HG02759 (cell line): ENCODE measurements at regions not wholly inside any gene's neighbourhood (a gene's known extent, or its start where the extent isn't known, plus 50 kb on each side); places are given as distances from the start of the nearest gene placed in this dataset.
A peak's percentile ranks its signal among the peaks of the same experiment; 100 is the strongest.
"Not testable (repeated sequence)": the region's sequence is repeated elsewhere in the genome, so short reads cannot be mapped to it uniquely, and the experiment has no call there.

Source experiments
- ATAC-seq: cut with Tn5 transposase; IDR thresholded peaks from one replicate; pipeline ENCODE4 v1.9.1; 2021; ENCODE audit warnings: mild to moderate bottlenecking, moderate library complexity; ENCODE audit not compliant: unreplicated experiment

DNA sequence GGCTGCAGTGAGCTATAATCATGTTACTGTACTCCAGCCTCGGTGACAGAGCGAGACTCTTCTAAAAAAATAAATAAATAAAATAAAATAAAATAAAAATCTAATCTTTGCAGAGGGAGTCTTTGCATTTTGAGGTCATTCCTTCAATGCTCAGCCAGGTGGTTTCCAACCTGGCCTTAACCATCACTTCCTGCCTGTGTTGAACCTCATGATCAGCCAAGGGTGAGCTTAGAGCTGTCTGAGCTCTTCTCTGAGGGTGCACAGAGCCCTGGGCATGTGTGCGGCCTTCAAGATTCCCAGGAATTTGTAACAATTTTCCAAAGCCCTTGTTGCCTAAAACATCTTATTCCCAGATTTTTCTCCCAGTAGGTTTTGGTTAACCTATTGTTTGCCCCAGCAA lies 94.3 kb downstream of the KCNJ12 start:
- not testable (repeated sequence) for ATAC-seq

DNA sequence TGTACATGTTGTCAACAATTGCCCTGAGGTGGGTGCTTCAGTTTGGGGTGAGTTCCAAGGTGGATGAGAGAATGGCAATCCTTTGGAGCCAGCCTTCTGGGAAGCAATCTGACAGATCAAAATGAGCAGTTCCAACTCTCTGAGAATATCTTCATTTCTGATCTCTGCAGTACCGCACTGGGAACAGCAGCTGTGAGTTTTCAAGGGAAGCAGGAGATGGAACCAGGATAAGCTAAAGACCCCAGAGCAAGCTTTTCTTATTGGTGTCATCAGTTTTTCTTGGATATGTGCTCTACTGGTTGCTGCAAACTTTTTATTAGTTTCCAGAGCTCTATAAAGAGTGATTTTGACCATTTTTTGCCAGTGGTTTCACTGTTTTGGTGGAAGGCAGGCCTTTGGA lies 94.7 kb downstream of the KCNJ12 start:
- no peak for ATAC-seq

DNA sequence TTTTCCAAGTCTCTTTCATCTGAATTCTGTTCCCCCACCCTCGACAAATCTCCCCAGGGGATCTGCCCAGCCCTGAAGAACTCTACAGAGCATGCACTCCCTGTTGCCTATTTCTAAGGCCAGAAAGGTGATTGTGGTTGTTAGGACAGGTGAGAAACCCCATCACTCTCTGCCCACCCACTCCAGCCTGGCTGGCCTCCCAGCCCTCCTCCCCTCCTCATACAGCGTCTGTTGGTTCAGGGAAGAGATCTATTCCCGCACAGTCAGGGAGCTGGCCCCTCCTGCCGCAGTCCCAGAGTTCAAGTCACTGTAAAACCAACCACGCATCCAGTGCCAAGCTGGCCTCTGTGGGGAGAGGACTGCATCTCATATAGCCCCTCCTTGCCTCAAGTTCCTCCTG lies 98.7 kb downstream of the KCNJ12 start:
- no peak for ATAC-seq

DNA sequence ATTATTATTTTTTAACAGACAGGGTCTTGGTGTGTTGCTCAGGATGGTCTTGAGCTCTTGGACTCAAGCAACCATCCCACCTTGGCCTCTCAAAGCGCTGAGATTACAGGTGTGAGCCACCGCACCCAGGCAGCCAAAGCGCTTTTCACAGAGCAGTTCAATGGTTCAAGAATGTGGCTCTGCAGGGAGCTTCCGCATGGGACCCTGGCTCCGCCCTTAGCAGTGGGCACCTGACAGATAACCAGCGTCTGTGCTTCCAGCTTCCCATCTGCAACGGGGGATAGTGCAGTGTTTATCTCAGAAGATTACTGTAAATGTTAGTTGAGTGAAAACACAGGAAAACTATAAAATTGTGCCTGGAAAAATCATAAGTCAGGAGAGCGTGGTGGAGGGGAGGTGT lies 99.4 kb downstream of the KCNJ12 start:
- ATAC-seq, result no peak

DNA sequence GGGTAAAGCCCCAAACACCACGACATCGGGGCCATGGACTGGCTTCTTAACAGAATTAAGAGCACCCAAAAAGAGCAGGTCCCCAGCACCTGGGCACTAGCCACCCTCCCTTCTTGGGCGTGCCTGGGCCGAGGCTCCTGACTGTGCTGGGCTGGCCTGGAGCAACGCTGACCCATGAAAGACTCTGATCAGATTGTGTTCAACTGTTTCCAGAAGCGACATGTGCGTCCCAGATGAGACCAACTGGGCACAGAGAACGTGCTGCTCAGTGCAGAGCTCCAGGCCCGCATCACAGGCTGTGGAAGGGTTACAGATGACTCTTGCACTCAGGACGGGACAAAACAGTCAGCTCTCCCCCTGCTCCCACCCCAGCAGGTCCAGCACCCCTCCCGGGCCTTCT lies 100.7 kb downstream of the KCNJ12 start:
- ATAC-seq, result no peak

DNA sequence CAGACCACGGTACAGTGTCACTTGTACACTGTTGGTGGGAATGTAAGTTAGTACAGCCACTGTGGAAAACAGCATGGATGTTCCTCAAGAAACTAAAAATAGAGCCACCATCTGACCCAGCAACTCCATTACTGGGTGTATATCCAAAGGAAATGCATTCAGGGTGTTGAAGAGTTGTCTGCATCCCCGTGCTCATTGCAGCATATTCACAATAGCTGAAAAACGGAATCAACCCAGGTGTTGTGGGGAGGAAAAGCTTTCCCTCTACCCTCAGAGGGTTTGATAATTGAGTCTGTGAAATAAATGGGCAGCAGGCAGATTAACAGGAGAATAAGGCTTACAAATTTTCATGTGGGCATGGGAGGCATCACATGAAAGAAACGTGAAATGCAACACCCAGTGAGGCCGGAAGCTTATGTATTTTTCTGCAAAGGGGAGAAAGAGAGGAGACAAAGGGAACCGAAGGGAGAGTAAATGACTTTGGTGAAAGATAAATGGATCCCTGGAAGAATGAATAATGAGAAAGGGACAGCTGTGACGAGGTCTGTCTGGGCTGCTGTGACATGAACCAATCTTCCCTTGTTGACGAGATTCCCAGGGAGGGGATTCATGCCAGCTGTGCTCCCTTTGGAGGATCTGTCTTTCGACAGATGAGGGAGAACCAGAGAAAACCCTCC lies 106.2 kb downstream of the KCNJ12 start:
- no peak for ATAC-seq

DNA sequence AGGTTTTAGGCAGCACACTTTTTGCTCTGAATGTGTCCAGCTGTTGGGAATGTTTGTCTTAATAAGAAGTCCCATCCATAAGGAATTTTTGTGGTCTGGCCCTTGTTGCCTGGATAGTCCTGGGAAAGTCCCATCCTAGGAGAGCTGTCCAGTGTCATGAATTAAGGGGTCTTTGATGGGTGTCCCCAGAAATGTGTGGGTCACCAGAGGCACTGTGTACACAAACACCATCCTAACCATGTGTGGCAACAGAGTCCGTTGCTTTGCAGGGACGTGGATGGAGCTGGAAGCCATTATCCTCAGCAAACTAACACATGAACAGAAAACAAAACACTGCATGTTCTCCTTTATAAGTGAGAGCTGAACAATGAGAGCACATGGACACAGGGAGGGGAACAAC lies 111.9 kb downstream of the KCNJ12 start:
- not testable (repeated sequence) for ATAC-seq

DNA sequence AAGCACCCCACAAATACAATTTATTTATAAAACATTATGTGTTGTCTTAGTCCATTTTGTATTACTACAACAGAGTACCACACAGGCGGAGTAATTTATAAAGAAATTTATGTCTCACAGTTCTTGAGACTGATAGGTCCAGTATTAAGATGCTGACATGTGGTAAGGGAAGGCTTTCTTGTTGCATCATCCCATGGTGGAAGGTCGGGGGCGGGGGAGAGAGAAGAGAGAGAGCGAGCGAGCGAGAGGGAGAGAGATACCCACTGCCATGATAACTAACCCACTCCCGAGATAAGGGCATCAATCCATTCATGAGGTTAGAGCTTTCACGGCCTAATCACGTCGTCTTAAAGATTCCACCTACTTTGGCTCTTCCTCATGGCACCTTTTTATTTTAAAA lies 117.8 kb downstream of the KCNJ12 start:
- no peak for ATAC-seq

DNA sequence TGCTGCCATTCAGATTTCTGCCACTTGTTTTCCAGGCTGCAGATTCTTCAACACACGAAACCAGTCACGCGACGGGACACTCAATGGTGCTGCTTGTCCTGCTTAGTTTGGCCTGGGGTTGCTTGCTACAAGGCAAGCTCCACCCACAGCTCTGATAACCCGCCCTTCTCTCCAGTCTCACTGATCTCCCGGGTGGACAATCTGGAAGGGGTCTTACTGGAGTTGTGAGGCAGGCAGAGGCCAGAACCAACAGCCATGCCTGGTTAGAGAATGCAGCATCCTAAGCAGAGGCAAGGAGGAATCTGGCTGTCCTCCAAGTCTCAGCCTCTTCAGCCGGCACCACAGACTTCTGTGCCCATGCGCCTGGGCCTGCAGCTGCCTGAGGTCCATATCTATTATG lies 119.1 kb downstream of the KCNJ12 start:
- ATAC-seq, result no peak

DNA sequence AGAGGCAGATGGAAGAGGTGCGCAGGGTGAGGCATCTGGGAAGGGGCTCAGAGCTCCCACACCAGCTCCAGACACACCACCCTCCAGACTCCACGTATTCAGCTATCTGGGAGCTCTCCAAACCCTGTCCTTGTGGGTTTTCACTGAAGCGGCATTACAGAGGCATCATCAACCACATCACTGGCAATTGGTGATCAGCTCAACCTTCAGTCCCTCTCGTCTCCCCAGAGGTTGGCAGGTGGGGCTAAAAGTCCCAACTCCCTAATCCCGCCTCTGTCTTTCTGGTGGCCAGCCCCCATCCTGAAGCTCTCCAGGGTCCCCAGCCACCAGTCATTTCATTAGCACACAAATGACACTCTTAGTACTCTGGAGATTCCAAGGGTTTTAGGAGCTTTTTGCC lies 123.9 kb downstream of the KCNJ12 start:
- ATAC-seq, result no peak

DNA sequence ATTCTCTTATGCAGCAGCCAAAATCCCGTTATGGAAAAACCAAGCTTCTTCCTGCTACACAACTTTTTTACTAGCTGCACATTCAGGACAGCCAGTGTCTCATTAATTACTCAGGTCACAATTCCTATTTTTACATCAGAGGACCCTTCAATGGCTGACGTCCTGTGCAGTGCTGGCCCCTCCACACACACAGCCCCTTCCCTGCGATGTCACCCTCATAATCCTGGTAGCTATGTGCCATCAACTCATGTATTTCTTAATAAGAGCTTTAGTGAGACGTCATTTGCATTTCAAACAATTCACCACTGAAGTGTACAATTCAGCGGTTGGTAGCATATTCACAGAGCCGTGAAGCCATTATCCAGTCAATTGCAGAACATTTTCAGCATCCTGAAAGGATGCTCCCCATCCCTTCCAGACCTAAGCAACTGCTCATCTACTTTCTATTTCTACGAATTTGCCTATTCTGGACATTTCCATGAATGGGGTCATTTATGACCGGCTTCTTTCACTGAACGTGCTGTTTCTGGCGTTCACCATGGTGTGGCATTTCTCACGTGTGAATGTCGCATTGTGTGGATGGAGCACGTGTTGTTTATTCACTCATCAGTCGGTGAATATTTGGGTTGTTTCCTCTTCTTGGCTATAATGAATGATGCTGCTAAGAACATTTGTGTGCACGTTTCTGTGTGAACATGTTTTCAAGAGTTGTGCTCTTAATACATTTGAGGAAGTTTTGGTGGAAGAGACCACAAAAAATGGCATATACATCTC lies 126.0 kb downstream of the KCNJ12 start:
- ATAC-seq, result not testable (repeated sequence)

DNA sequence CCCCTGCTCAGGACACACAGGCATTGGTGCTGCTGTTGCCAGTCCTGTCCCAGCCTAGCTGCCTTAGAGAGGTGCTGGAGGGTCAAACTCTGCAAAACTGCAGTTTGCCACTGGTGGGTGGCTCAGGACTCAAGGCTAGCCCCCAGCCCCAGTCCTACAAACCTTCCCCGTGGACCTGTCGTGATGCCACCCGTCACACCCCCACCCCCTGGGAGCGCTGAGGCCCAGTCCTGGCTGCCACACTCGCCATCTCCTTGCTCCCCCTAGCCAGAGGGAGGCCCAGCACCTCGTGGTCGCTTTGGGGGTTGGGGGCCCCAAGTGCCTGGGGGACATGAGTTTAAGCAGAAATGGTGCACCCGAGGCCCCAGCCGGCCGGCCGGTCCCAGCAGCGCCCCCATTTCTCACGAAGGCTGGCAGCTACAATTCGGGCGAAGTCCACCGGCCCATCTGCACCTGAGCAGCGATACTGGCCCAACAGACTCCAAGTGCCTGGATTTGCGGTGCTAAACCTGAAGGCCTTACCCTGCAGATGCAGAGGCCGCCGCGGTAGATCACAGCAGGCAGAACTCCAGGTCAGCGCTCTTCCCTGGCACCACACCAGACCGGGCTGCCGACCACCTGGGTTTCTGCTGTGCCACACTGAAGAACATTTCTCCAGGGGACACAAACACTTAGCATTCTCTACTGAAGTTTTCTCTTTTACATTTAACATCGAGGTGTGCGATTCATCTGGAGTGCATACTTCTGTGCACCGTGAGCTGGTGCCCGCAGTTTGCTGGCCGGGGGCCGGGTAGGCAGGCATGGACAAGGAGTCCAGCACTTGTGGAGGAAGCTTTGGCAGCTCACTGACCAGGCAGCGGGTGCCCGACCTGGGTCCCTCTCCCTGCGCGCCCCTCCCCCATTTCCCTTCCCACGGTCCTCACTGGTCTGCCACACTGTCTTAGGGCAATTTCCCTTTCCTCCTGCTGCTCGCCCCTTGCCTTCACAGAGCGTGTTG lies 130.0 kb downstream of the KCNJ12 start:
- ATAC-seq, result no peak

DNA sequence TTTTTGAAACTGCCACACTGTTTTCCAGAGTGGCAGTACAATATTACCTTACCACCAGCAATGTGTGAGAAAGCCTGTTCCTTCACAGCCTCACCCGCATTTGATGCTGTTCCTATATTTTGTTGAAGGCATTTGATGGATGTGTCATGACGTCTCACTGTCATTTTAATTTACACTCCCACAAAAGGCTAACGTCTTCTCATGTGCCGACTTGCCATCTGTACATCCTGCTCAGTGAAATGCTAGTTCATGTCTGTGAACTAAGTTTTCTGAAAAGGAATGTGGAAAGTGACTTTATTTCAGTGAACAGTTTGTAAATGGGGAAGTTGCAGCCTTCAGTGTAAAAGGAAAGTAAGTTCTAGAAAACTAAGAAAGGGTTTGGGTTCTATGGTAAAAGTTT lies 131.6 kb downstream of the KCNJ12 start:
- ATAC-seq, result not testable (repeated sequence)

DNA sequence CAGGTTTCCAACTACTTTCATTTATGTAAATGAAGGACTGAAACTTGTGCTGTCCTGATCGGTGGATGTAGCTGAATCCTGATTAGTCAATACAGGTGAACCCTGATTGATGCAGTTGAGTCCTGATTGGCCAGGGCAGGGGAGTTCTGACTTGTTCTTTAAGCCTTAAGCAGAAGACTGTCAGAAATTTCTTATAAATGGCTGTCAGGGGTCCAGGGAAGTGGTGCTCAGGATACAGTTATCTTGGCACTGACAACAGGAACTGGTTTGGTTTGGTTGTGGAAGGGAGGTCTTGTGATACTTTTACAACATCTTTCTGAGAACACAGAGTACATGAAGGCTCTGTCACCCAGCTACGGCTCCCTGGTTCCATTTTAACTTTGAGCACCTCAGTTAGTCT lies 132.1 kb downstream of the KCNJ12 start:
- no peak for ATAC-seq

DNA sequence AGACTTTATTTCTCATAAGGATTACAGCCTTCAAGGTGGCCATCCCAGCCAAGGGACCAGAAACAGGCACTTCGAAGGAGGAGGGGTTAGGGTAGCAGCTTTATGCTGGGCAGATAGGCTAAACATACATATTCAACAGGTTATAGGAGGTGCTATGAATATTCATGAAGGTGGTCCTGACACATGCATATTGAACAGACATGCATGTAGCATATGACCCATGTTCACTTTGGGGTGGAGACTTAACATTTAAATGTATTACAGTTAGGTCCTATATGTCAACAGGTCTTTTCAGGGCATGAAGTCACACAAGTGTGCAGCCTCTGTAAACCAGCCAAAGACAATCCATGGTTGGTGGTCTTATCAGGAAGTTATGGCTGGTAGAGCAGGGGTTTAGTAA lies 133.2 kb downstream of the KCNJ12 start:
- not testable (repeated sequence) for ATAC-seq

DNA sequence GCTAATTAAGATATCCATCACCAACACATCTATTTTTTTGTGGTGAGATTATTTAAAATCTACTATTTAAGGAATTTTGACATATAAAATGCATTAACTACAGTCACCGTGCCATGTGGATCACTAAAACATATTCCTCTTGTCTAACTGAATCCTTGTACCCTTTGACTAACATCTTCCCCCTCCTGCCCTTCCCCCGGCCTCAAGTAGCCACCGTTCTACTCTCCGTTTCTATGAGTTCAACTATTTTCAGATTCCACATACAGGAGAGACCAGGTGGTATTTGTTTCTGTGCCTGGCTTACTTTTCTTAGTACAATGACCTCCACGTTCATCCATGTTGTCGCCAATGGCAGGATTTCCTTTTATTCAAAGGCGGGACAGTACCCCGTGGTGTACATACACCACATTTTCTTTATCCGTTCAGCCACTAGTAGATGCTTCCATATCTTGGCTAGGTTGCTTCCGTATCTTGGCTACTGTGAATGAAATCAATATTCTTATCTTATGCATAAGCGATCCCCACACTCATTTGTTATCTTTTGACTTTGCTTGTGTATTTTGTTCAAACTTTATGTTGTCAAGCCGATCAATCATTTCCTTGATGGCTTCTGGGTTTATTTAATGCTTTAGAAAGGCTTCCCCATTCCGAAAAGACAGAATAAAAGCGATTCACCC lies 134.7 kb downstream of the KCNJ12 start:
- ATAC-seq, result no peak

DNA sequence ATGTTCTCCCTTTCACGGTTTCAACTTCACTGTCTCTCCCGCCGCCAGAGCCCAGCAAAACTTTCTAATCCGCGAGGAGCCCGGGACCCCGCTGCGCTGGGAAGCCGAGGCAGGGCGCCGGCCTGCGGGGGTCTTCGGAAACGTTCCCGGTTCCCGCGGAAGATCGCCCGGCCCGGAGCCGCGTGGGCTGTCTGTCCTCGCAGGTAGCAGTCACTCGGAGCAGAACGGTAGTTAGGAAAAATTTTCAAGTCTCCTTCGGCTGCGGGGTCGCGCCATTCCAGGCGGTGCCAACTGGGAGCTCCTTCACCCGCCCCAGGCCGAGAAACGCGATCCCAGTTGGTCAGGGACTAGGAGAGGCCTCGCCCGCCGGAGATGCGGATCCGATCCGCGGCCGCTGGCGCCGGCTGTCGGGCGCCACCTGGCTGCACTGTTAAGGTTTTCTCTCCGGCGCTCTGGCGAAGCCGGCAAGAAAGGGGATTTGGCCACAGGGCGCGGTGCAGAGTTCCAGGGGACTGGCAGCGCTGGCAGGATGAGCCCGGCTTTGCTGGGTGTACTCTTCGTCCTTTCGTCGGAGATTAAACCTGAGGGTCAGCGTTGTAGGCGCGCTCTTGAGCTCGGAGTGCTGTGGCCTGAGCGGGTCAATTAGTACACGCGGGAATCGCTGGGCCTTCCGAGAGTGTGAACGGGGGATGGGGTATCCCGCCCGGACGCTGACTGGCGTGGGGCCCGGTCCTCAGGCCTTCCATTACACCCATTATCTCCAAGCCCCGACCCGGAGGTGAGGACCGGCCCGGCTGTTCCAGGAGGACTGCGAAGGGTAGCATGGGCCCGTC lies 135.4 kb downstream of the KCNJ12 start:
- peak; percentile 79 for ATAC-seq

DNA sequence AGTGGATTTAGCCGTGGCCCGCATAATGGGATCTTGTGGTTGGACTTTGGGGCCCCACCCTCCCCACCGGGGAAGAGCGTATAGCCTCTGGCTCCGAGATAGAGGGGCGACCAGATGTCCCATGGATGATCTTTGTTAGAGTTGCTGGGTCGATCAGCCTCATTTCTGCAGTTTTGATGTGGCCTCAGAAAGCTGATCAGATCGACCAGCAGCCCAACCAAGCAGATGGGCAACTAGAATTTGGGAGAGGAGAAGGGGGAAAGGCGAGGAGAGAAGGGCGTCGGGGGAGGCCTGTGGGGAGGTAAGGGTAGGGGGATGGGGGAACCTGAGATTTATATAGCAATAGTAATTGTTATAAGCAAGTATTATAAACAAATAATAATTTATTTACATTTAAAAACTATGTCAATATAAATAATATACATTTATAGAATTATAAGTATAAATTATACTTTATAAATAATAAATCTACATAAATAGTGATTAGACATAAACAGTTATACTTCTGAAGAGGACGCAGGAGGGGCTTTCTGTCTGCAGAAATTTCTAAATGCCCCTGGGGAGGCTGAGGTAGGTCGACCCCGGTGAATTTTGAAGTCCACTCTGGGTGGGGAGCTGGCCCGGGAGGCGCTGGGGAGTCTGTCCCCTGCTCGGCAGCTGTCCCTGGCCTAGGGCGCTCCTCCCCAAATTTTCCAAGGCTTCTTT lies 136.3 kb downstream of the KCNJ12 start:
- ATAC-seq, result no peak

DNA sequence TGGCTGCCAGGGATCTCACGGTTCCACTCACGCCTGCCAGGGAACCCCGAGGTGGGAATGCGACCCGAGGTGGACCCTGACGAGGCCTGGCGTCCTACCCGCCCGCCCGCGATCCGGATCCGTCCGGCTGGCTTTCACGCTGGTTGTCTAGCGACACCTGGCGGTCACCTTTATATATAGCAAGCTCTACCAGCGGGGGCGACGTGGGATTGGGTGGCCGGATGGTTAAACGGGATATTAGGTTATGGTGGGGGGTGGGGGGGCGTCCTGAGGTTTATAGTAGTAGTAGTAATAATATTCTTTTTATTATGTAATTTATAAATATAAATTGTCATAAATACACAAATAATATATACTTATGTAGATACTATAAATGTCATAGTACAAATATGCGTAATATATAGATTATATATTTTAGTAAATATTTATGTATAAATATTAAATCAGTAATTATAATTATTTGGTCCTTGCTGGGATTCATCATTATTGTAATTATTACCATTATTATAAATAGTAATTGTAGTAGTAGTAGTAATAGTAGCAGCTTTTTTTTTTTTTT lies 136.9 kb downstream of the KCNJ12 start:
- peak; percentile 69 for ATAC-seq
